WERI-Rb-1 (cell line): ENCODE measurements at regions not wholly inside any gene's neighbourhood (a gene's known extent, or its start where the extent isn't known, plus 50 kb on each side); places are given as distances from the start of the nearest gene placed in this dataset.
"Not testable (repeated sequence)": the region's sequence is repeated elsewhere in the genome, so short reads cannot be mapped to it uniquely, and the experiment has no call there.

Experiments used
- DNase-seq: peaks from one replicate; pipeline ENCODE4 v3.0.0-alpha.2; 2020
- H3K27ac ChIP-seq: fragments of 250-450 bp; sonication (Bioruptor Pico); 2 replicates; pipeline ENCODE4 v1.5.1; 2020; ENCODE audit warnings: mild to moderate bottlenecking, moderate library complexity
- H3K27me3 ChIP-seq: fragments of 250-450 bp; sonication (Bioruptor Pico); 2 replicates; pipeline ENCODE4 v1.5.1; 2021; ENCODE audit warnings: mild to moderate bottlenecking, low read depth, moderate library complexity; ENCODE audit not compliant: insufficient read depth, severe bottlenecking
- H3K36me3 ChIP-seq: fragments of 250-450 bp; sonication (Bioruptor Pico); 2 replicates; pipeline ENCODE4 v1.5.1; 2020; ENCODE audit warnings: mild to moderate bottlenecking, moderate library complexity
- H3K4me3 ChIP-seq: 2 replicates; pipeline ENCODE4 v1.5.1; 2011; ENCODE audit warnings: low read depth, mild to moderate bottlenecking, control low read depth, low read length
- H3K9me3 ChIP-seq: fragments of 250-450 bp; sonication (Bioruptor Pico); 2 replicates; pipeline ENCODE4 v1.5.1; 2021; ENCODE audit warnings: mild to moderate bottlenecking, moderate library complexity; ENCODE audit not compliant: severe bottlenecking
- CTCF ChIP-seq: IDR thresholded peaks from 2 replicates; pipeline ENCODE4 v1.5.1; 2011; ENCODE audit warnings: low read depth, mild to moderate bottlenecking, control low read depth, inconsistent platforms, low read length

- Histone ChIP-seq H3K27me3 (no peaks in the 10 kb centered on the region), H3K36me3 (no peaks in the 10 kb centered on the region), H3K27ac (no peak overlapping the region), H3K4me3 (no peak overlapping the region), H3K9me3 (no peaks in the 10 kb centered on the region)
- no peak for DNase-seq
- TF ChIP-seq CTCF: no peak
These were observed 285.1 kb upstream of the DCN start for GRCh38 chr12:91467686-91468085.

- no peak for TF ChIP-seq CTCF
- Histone ChIP-seq H3K9me3 (no peaks in the 10 kb centered on the region), H3K27ac (no peak overlapping the region), H3K36me3 (no peaks in the 10 kb centered on the region), H3K4me3 (no peak overlapping the region), H3K27me3 (no peaks in the 10 kb centered on the region)
- DNase-seq: no peak
These were observed 278.4 kb upstream of the DCN start for GRCh38 chr12:91461061-91461460.

- Histone ChIP-seq H3K27me3 (no peaks in the 10 kb centered on the region), H3K9me3 (no peaks in the 10 kb centered on the region), H3K4me3 (no peak overlapping the region), H3K27ac (no peak overlapping the region), H3K36me3 (no peaks in the 10 kb centered on the region)
- no peak for DNase-seq
- TF ChIP-seq CTCF: no peak
These were observed 277.9 kb upstream of the DCN start for GRCh38 chr12:91460469-91460868.

- no peaks in the 10 kb centered on the region for H3K27me3 ChIP-seq
- no peaks in the 10 kb centered on the region for H3K36me3 ChIP-seq
- no peak for DNase-seq
- no peak for TF ChIP-seq CTCF
- no peak overlapping the region for H3K27ac ChIP-seq
- H3K9me3 ChIP-seq: no peaks in the 10 kb centered on the region
- H3K4me3 ChIP-seq: no peak overlapping the region
These were observed 272.7 kb upstream of the DCN start for GRCh38 chr12:91455321-91455720.

- Histone ChIP-seq H3K4me3 (no peak overlapping the region), H3K27me3 (no peaks in the 10 kb centered on the region), H3K36me3 (no peaks in the 10 kb centered on the region), H3K9me3 (no peaks in the 10 kb centered on the region), H3K27ac (no peak overlapping the region)
- no peak for TF ChIP-seq CTCF
- no peak for DNase-seq
These were observed 271.6 kb upstream of the DCN start for GRCh38 chr12:91454179-91454578.

GRCh38 chr12:91452464-91452863 is 269.8 kb upstream of the DCN start:
- not testable (repeated sequence) for H3K27ac ChIP-seq, H3K36me3 ChIP-seq, H3K9me3 ChIP-seq, H3K27me3 ChIP-seq, DNase-seq, H3K4me3 ChIP-seq
